ENCODE measurements at regions not wholly inside any gene's neighbourhood (a gene's known extent, or its start where the extent isn't known, plus 50 kb on each side); places are given as distances from the start of the nearest gene placed in this dataset.

- TF ChIP-seq EP300 (IDR thresholded peaks at IDR 0.05) (no peak), CTCF (IDR thresholded peaks at IDR 0.05) (no peak), POLR2AphosphoS5 (IDR thresholded peaks at IDR 0.05) (no peak), POLR2A (IDR thresholded peaks at IDR 0.05) (no peak)
These were observed 67.0 kb downstream of the SIPA1L2 start for GRCh38 chr1:232562855-232563510.
